ENCODE measurements at regions not wholly inside any gene's neighbourhood (a gene's known extent, or its start where the extent isn't known, plus 50 kb on each side); places are given as distances from the start of the nearest gene placed in this dataset.
"Not testable (repeated sequence)": the region's sequence is repeated elsewhere in the genome, so short reads cannot be mapped to it uniquely, and the experiment has no call there.

GRCh38 chr10:76616666-76617065, 1020.9 kb downstream of the KCNMA1 start:
- TF ChIP-seq POLR2A (IDR thresholded peaks at IDR 0.05; ENCODE audit: low read depth) = not testable (repeated sequence)
- TF ChIP-seq, protein P1, sequence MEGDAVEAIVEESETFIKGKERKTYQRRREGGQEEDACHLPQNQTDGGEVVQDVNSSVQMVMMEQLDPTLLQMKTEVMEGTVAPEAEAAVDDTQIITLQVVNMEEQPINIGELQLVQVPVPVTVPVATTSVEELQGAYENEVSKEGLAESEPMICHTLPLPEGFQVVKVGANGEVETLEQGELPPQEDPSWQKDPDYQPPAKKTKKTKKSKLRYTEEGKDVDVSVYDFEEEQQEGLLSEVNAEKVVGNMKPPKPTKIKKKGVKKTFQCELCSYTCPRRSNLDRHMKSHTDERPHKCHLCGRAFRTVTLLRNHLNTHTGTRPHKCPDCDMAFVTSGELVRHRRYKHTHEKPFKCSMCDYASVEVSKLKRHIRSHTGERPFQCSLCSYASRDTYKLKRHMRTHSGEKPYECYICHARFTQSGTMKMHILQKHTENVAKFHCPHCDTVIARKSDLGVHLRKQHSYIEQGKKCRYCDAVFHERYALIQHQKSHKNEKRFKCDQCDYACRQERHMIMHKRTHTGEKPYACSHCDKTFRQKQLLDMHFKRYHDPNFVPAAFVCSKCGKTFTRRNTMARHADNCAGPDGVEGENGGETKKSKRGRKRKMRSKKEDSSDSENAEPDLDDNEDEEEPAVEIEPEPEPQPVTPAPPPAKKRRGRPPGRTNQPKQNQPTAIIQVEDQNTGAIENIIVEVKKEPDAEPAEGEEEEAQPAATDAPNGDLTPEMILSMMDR (IDR thresholded peaks at IDR 0.05) = not testable (repeated sequence)

Measured in esophagus muscularis mucosa (tissue), 3 donors.